GM23248 (cell line): ENCODE measurements at regions not wholly inside any gene's neighbourhood (a gene's known extent, or its start where the extent isn't known, plus 50 kb on each side); places are given as distances from the start of the nearest gene placed in this dataset.

ENCODE experiments used
- EZH2 ChIP-seq: fragments of 200-600 bp; sonication (generic); IDR thresholded peaks from 2 replicates; pipeline ENCODE4 v1.6.1; 2018; ENCODE audit warnings: antibody characterized with exemption, mild to moderate bottlenecking; ENCODE audit not compliant: insufficient read depth, poor library complexity, severe bottlenecking
- EZH2phosphoT487 ChIP-seq: fragments of 200-600 bp; sonication (generic); IDR thresholded peaks from 2 replicates; pipeline ENCODE4 v1.6.1; 2018; ENCODE audit warnings: antibody characterized with exemption, moderate library complexity, mild to moderate bottlenecking, low read depth; ENCODE audit not compliant: insufficient read depth

- no peak for TF ChIP-seq EZH2
- no peak for TF ChIP-seq EZH2phosphoT487
Measured at GRCh38 chr5:142465476-142465875, 140.7 kb upstream of the SPRY4 start.
